Esophagus squamous epithelium (tissue), 5 donors: ENCODE measurements at regions not wholly inside any gene's neighbourhood (a gene's known extent, or its start where the extent isn't known, plus 50 kb on each side); places are given as distances from the start of the nearest gene placed in this dataset.

Experiments
- DNase-seq: peaks from one replicate; lab custom pipeline; 2025; lab: John Stamatoyannopoulos, UW
- H3K27ac ChIP-seq, 4 donors: fragments of 200-600 bp; sonication (generic); one replicate each; pipeline ENCODE4 v1.5.1; 2016 to 2019; ENCODE audit warnings: mild to moderate bottlenecking in 1 of 4
- H3K27me3 ChIP-seq, 4 donors: fragments of 200-600 bp; sonication (generic); 1 replicate in 3 of 4; 2 replicates in 1 of 4; pipeline versions ENCODE4 v1.5.1 to v1.6.0; 2017 to 2021; ENCODE audit warnings: antibody characterized with exemption in 1 of 4
- H3K36me3 ChIP-seq, 3 donors: fragments of 200-600 bp; sonication (generic); one replicate each; pipeline ENCODE4 v1.5.1; 2016 to 2019
- H3K4me1 ChIP-seq, 3 donors: fragments of 200-600 bp; sonication (generic); one replicate each; pipeline ENCODE4 v1.5.1; 2017 to 2019
- H3K4me3 ChIP-seq, 4 donors: fragments of 200-600 bp; sonication (generic); 1 replicate in 3 of 4; 2 replicates in 1 of 4; pipeline ENCODE4 v1.5.1; 2016 to 2019; ENCODE audit warnings: mild to moderate bottlenecking in 2 of 4, moderate library complexity in 1 of 4
- H3K9me3 ChIP-seq, 3 donors: fragments of 200-600 bp; sonication (generic); one replicate each; pipeline ENCODE4 v1.5.1; 2016 to 2019
- CTCF ChIP-seq, 6 experiments: fragments of 450-650 bp in 4 of 6; fragments of 200-600 bp in 2 of 6; sonication (generic) in 2 of 6; IDR thresholded peaks; one replicate each; pipeline ENCODE4 v1.5.1; 2016 to 2019; ENCODE audit warnings: antibody characterized with exemption in 6 of 6, mild to moderate bottlenecking in 4 of 6, moderate library complexity in 4 of 6
- POLR2A ChIP-seq, 4 donors: fragments of 450-650 bp; IDR thresholded peaks; one replicate each; pipeline ENCODE4 v1.6.1; 2017; ENCODE audit warnings: antibody characterized with exemption in 4 of 4, mild to moderate bottlenecking in 4 of 4, moderate library complexity in 3 of 4
- WGBS, 2 donors: methylation state at CpG; one replicate each; pipeline ENCODE4 v1.1.5; 2018; 5-methylcytosine and 5-hydroxymethylcytosine counted together
- intact Hi-C: fragments of 100-400 bp; cut with DNase I; formaldehyde crosslinking; loops from one replicate; pipeline ENCODE4 v1.15.0; 2022
- donor health status: DM: yes; HTN: yes; CAD: no.

- WGBS, 2 donors = 61 to 74% methylated on average over 3 of the region's 3 CpGs
- no peaks in the 10 kb centered on the region for H3K9me3 ChIP-seq
- DNase-seq = no peak
- TF ChIP-seq CTCF (IDR thresholded peaks at IDR 0.05) (no peak), POLR2A (IDR thresholded peaks at IDR 0.05) (no peak)
- no peaks in the 10 kb centered on the region for H3K36me3 ChIP-seq
- intact Hi-C loops = no loop called here
- no peak overlapping the region for H3K4me3 ChIP-seq
- H3K4me1 ChIP-seq = peaks cover 0 to 33% (median 6%) of the 10 kb centered on the region in 3 donors
- H3K27me3 ChIP-seq = no peaks in the 10 kb centered on the region
- H3K27ac ChIP-seq = no peak overlapping the region
Observed at GRCh38 chr15:58235961-58236360, 97.8 kb downstream of the AQP9 start.

- 73 to 88% methylated on average over 8 of the region's 9 CpGs for WGBS, 2 donors
- H3K36me3 ChIP-seq = no peaks in the 10 kb centered on the region
- H3K9me3 ChIP-seq = no peaks in the 10 kb centered on the region
- TF ChIP-seq POLR2A (IDR thresholded peaks at IDR 0.05) (no peak), CTCF (IDR thresholded peaks at IDR 0.05) (no peak)
- no peak overlapping the region for H3K4me3 ChIP-seq
- H3K4me1 ChIP-seq = no peaks in the 10 kb centered on the region
- intact Hi-C loops = no loop called here
- DNase-seq = no peak
- peaks cover 0 to 3% (median 0%) of the 10 kb centered on the region in 4 donors for H3K27me3 ChIP-seq
- no peak overlapping the region for H3K27ac ChIP-seq
Observed at GRCh38 chr15:58240191-58240932, 102.2 kb downstream of the AQP9 start.

- DNase-seq = no peak
- H3K4me1 ChIP-seq = no peaks in the 10 kb centered on the region
- intact Hi-C loops = no loop called here
- H3K27me3 ChIP-seq = peaks cover 0 to 3% (median 0%) of the 10 kb centered on the region in 4 donors
- no peaks in the 10 kb centered on the region for H3K9me3 ChIP-seq
- no peak overlapping the region for H3K4me3 ChIP-seq
- no peak overlapping the region for H3K27ac ChIP-seq
- TF ChIP-seq CTCF (IDR thresholded peaks at IDR 0.05) = no peak
- TF ChIP-seq POLR2A (IDR thresholded peaks at IDR 0.05) = no peak
- WGBS, 2 donors = 85 to 89% methylated on average over 7 of the region's 7 CpGs
- H3K36me3 ChIP-seq = no peaks in the 10 kb centered on the region
Observed at GRCh38 chr15:58241872-58242271, 103.7 kb downstream of the AQP9 start.

- intact Hi-C loops = no loop called here
- WGBS, 2 donors = 64 to 88% methylated on average over 6 to 7 of the region's 7 CpGs
- Histone ChIP-seq H3K27me3 (peaks cover 0 to 3% (median 0%) of the 10 kb centered on the region in 4 donors), H3K4me1 (peaks cover 0 to 9% (median 3%) of the 10 kb centered on the region in 3 donors), H3K27ac (no peak overlapping the region), H3K36me3 (no peaks in the 10 kb centered on the region), H3K9me3 (no peaks in the 10 kb centered on the region), H3K4me3 (no peak overlapping the region)
- TF ChIP-seq POLR2A (IDR thresholded peaks at IDR 0.05) = no peak
- TF ChIP-seq CTCF (IDR thresholded peaks at IDR 0.05) = no peak
- DNase-seq = no peak
Observed at GRCh38 chr15:58243070-58243469, 104.9 kb downstream of the AQP9 start.

DNA sequence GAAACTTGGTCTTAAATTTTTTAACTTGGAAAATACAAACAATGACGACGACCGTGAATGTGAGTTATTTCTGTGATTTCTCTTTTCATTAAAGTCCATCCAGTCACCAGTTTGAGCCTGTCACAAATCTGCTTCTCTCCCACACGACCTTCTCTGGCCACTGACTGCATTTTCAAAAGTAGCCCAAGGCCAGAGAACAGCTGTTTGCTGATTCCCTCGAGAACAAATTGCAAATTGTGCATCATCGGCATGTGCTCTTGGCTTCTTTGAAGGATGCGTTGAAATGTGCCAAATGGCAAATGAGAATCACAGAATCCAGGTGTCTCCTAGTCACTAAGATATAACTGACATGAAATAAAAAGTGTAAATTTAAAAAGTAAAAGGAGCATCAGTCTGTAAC is 106.4 kb downstream of the AQP9 start:
- Histone ChIP-seq H3K4me3 (no peak overlapping the region), H3K36me3 (no peaks in the 10 kb centered on the region), H3K4me1 (peaks cover 0 to 11% (median 5%) of the 10 kb centered on the region in 3 donors), H3K27me3 (peaks cover 0 to 3% (median 0%) of the 10 kb centered on the region in 4 donors), H3K27ac (no peak overlapping the region), H3K9me3 (no peaks in the 10 kb centered on the region)
- DNase-seq = no peak
- intact Hi-C loops = no loop called here
- 62 to 64% methylated on average over 4 to 7 of the region's 7 CpGs for WGBS, 2 donors
- TF ChIP-seq POLR2A (IDR thresholded peaks at IDR 0.05) (no peak), CTCF (IDR thresholded peaks at IDR 0.05) (no peak)
